SK-N-SH (cell line): ENCODE measurements at regions not wholly inside any gene's neighbourhood (a gene's known extent, or its start where the extent isn't known, plus 50 kb on each side); places are given as distances from the start of the nearest gene placed in this dataset.

Experiments used
- CTCF ChIA-PET: fragments of 300-600, 350-600 bp; formaldehyde crosslinking; extraction: SDS; loops from one replicate; lab custom pipeline; 2021; lab: Yijun Ruan, JAX
- POLR2A ChIA-PET: fragments of 350-600 bp; sonication (Branson Sonifier 250); formaldehyde crosslinking; extraction: SDS; loops from one replicate; lab custom pipeline; 2020; ENCODE audit warnings: antibody characterized with exemption, inconsistent platforms; lab: Yijun Ruan, JAX
- DNase-seq: peaks from one replicate; pipeline ENCODE4 v3.0.0; 2012
- H2AFZ ChIP-seq: fragments of 200-600 bp; sonication (generic); 2 replicates; pipeline ENCODE4 v1.8.1; 2016; ENCODE audit warnings: antibody characterized with exemption, mild to moderate bottlenecking, low read depth
- H3F3A ChIP-seq: fragments of 200-600 bp; sonication (generic); replicated peaks from 2 replicates; pipeline ENCODE3; 2016; ENCODE audit warnings: antibody characterized with exemption, mild to moderate bottlenecking; ENCODE audit not compliant: insufficient read depth
- H3K27ac ChIP-seq, 2 experiments: fragments of 200-500 bp in 1 of 2; fragments of 200-600 bp in 1 of 2; sonication (Bioruptor generic) in 1 of 2; sonication (generic), shearing (Covaris generic) in 1 of 2; 2 replicates each; pipeline versions ENCODE4 v1.5.1 to v1.6.1; 2014 to 2016; ENCODE audit warnings: low read depth in 2 of 2, inconsistent platforms in 1 of 2, low read length in 1 of 2, mild to moderate bottlenecking in 1 of 2, mixed read lengths in 1 of 2
- H3K27me3 ChIP-seq: fragments of 200-600 bp; sonication (generic), shearing (Covaris generic); 2 replicates; pipeline ENCODE4 v1.6.1; 2016; ENCODE audit warnings: mixed run types; ENCODE audit not compliant: insufficient read depth
- H3K36me3 ChIP-seq, 2 experiments: fragments of 200-500 bp in 1 of 2; fragments of 200-600 bp in 1 of 2; sonication (Bioruptor generic) in 1 of 2; sonication (generic) in 1 of 2; replicated peaks in 1 of 2; 2 replicates each; pipeline versions ENCODE3 to v1.5.1; 2014 to 2016; ENCODE audit warnings: low read length in 1 of 2, mild to moderate bottlenecking in 1 of 2; ENCODE audit not compliant: insufficient read depth in 2 of 2, control insufficient read depth in 1 of 2
- H3K4me1 ChIP-seq, 2 experiments: fragments of 200-500 bp in 1 of 2; fragments of 200-600 bp in 1 of 2; sonication (Bioruptor generic) in 1 of 2; sonication (generic), shearing (Covaris generic) in 1 of 2; 2 replicates each; pipeline versions ENCODE4 v1.5.1 to v1.6.1; 2014 to 2016; ENCODE audit warnings: low read depth in 1 of 2, low read length in 1 of 2, mixed run types in 1 of 2; ENCODE audit not compliant: insufficient read depth in 2 of 2, control insufficient read depth in 1 of 2
- H3K4me2 ChIP-seq: fragments of 200-600 bp; sonication (generic), shearing (Covaris generic); 2 replicates; pipeline ENCODE4 v1.6.1; 2017; ENCODE audit warnings: mixed run types
- H3K4me3 ChIP-seq, 2 experiments: fragments of 200-500 bp in 1 of 2; fragments of 200-600 bp in 1 of 2; sonication (Bioruptor generic) in 1 of 2; sonication (generic), shearing (Covaris generic) in 1 of 2; 2 replicates each; pipeline versions ENCODE4 v1.5.1 to v1.8.1; 2014 to 2016; ENCODE audit warnings: low read depth in 2 of 2, inconsistent platforms in 1 of 2, low read length in 1 of 2, mild to moderate bottlenecking in 1 of 2, mixed read lengths in 1 of 2, moderate library complexity in 1 of 2
- H3K79me2 ChIP-seq: fragments of 200-600 bp; sonication (generic); 2 replicates; pipeline ENCODE4 v1.8.1; 2017; ENCODE audit warnings: mild to moderate bottlenecking; ENCODE audit not compliant: insufficient read depth
- H3K9ac ChIP-seq: fragments of 200-600 bp; sonication (generic); 2 replicates; pipeline ENCODE4 v1.6.1; 2017; ENCODE audit warnings: mixed run types
- H3K9me2 ChIP-seq: fragments of 200-600 bp; sonication (generic); 2 replicates; pipeline ENCODE4 v1.6.1; 2017; ENCODE audit warnings: mixed run types
- H3K9me3 ChIP-seq: fragments of 200-600 bp; sonication (generic); 2 replicates; pipeline ENCODE4 v1.6.1; 2017; ENCODE audit warnings: mixed run types, mild to moderate bottlenecking, moderate library complexity
- H4K20me1 ChIP-seq: fragments of 200-600 bp; sonication (generic); 2 replicates; pipeline ENCODE4 v1.6.1; 2017; ENCODE audit warnings: mild to moderate bottlenecking, mixed run types; ENCODE audit not compliant: insufficient read depth
- EP300 ChIP-seq, 2 experiments: IDR thresholded peaks; 2 replicates each; pipeline versions ENCODE4 v1.4.0 to v1.6.1; 2012; ENCODE audit warnings: borderline replicate concordance in 1 of 2, low read depth in 1 of 2, low read length in 1 of 2
- FOXM1 ChIP-seq: IDR thresholded peaks from 2 replicates; pipeline ENCODE4 v1.4.0; 2012; ENCODE audit warnings: low read depth, mild to moderate bottlenecking
- JUND ChIP-seq: IDR thresholded peaks from 2 replicates; pipeline ENCODE4 v1.4.0; 2012
- MAX ChIP-seq: IDR thresholded peaks from 2 replicates; pipeline ENCODE4 v1.4.0; 2012; ENCODE audit warnings: low read depth
- MXI1 ChIP-seq: IDR thresholded peaks from 2 replicates; pipeline ENCODE4 v1.6.1; 2012; ENCODE audit warnings: mild to moderate bottlenecking, low read depth, low read length, improper control_type of control experiment
- RAD21 ChIP-seq: IDR thresholded peaks from 2 replicates; pipeline ENCODE4 v1.6.1; 2012; ENCODE audit warnings: mild to moderate bottlenecking, low read length
- RXRA ChIP-seq: IDR thresholded peaks from 2 replicates; pipeline ENCODE4 v1.4.0; 2012; ENCODE audit warnings: low read depth, mild to moderate bottlenecking, borderline replicate concordance
- YY1 ChIP-seq: IDR thresholded peaks from 2 replicates; pipeline ENCODE4 v1.4.0; 2012; ENCODE audit warnings: low read depth, mild to moderate bottlenecking
- WGBS: methylation state at CpG from one replicate; pipeline ENCODE4 v1.1.6; 2017; ENCODE audit warnings: low lambda C conversion rate; 5-methylcytosine and 5-hydroxymethylcytosine counted together
- TF ChIP-seq, protein P1 (sequence below): IDR thresholded peaks from 2 replicates; pipeline ENCODE4 v1.4.0; 2012; ENCODE audit warnings: low read depth, borderline replicate concordance
- TF ChIP-seq, protein P2 (sequence below): fragments of 200-600 bp; sonication (generic); IDR thresholded peaks from 2 replicates; pipeline ENCODE4 v1.6.1; 2017; ENCODE audit warnings: antibody characterized with exemption, mild to moderate bottlenecking, moderate library complexity

GRCh38 chr6:54991761-54992330, 145.3 kb downstream of the FAM83B start:
- Histone ChIP-seq H3K4me1 (no peaks in the 10 kb centered on the region), H3K27ac (no peak overlapping the region), H3K79me2 (no peaks in the 10 kb centered on the region), H3K9me2 (no peaks in the 10 kb centered on the region), H3K27me3 (no peaks in the 10 kb centered on the region), H4K20me1 (no peaks in the 10 kb centered on the region), H3K36me3 (no peaks in the 10 kb centered on the region), H3K9ac (no peak overlapping the region), H3F3A (no peaks in the 10 kb centered on the region), H2AFZ (no peak overlapping the region), H3K4me3 (no peak overlapping the region), H3K4me2 (no peak overlapping the region), H3K9me3 (no peaks in the 10 kb centered on the region)
- POLR2A ChIA-PET: no interaction called here
- CTCF ChIA-PET: interaction anchor here (0.7 to 1.9 kb wide), 2 partner anchors 10 to 274 kb away, joined by 3 to 7 read pairs; no protein-coding TSS in a partner anchor
- no peak for DNase-seq
- 0% methylated on average over 1 of the region's 1 CpG for WGBS
- no peak for TF ChIP-seq FOXM1

GRCh38 chr6:54992789-54993188, 146.2 kb downstream of the FAM83B start:
- Histone ChIP-seq H3K36me3 (no peaks in the 10 kb centered on the region), H2AFZ (no peak overlapping the region), H3K4me2 (no peak overlapping the region), H3K27ac (no peak overlapping the region), H3K9ac (no peak overlapping the region), H3K79me2 (no peaks in the 10 kb centered on the region), H3F3A (no peaks in the 10 kb centered on the region), H3K4me1 (no peaks in the 10 kb centered on the region), H3K4me3 (no peak overlapping the region; a peak in 1 of 4 replicates), H4K20me1 (no peaks in the 10 kb centered on the region), H3K9me3 (no peaks in the 10 kb centered on the region), H3K27me3 (no peaks in the 10 kb centered on the region), H3K9me2 (no peaks in the 10 kb centered on the region)
- CTCF ChIA-PET: interaction anchor here (0.7 to 1.9 kb wide), 3 partner anchors 9 to 275 kb away, joined by 3 to 7 read pairs (median 3); no protein-coding TSS in a partner anchor
- no peak for DNase-seq
- TF ChIP-seq MAX (no peak), MXI1 (no peak), RXRA (no peak), YY1 (no peak), JUND (no peak), EP300 (IDR thresholded peaks at IDR 0.05; ENCODE audit: borderline replicate concordance in 1 of 2, low read depth in 1 of 2, low read length in 1 of 2) (no peak), RAD21 (peak; percentile 25; the same call in 1 of the 2 replicates)
- TF ChIP-seq, protein P1, sequence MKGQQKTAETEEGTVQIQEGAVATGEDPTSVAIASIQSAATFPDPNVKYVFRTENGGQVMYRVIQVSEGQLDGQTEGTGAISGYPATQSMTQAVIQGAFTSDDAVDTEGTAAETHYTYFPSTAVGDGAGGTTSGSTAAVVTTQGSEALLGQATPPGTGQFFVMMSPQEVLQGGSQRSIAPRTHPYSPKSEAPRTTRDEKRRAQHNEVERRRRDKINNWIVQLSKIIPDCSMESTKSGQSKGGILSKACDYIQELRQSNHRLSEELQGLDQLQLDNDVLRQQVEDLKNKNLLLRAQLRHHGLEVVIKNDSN: no peak
- TF ChIP-seq, protein P2, sequence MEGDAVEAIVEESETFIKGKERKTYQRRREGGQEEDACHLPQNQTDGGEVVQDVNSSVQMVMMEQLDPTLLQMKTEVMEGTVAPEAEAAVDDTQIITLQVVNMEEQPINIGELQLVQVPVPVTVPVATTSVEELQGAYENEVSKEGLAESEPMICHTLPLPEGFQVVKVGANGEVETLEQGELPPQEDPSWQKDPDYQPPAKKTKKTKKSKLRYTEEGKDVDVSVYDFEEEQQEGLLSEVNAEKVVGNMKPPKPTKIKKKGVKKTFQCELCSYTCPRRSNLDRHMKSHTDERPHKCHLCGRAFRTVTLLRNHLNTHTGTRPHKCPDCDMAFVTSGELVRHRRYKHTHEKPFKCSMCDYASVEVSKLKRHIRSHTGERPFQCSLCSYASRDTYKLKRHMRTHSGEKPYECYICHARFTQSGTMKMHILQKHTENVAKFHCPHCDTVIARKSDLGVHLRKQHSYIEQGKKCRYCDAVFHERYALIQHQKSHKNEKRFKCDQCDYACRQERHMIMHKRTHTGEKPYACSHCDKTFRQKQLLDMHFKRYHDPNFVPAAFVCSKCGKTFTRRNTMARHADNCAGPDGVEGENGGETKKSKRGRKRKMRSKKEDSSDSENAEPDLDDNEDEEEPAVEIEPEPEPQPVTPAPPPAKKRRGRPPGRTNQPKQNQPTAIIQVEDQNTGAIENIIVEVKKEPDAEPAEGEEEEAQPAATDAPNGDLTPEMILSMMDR: peak; percentile 59
- POLR2A ChIA-PET: no interaction called here
